HPDE6-E6E7 (cell line): ENCODE measurements at regions not wholly inside any gene's neighbourhood (a gene's known extent, or its start where the extent isn't known, plus 50 kb on each side); places are given as distances from the start of the nearest gene placed in this dataset.

Experiments used
- DNase-seq: peaks from one replicate; pipeline ENCODE4 v3.0.0; 2011; ENCODE audit warnings: missing footprints; ENCODE audit errors: extremely low spot score

- no peak for DNase-seq
Observed at GRCh38 chr2:9156483-9156882, 50.1 kb upstream of the ASAP2 start.

DNA sequence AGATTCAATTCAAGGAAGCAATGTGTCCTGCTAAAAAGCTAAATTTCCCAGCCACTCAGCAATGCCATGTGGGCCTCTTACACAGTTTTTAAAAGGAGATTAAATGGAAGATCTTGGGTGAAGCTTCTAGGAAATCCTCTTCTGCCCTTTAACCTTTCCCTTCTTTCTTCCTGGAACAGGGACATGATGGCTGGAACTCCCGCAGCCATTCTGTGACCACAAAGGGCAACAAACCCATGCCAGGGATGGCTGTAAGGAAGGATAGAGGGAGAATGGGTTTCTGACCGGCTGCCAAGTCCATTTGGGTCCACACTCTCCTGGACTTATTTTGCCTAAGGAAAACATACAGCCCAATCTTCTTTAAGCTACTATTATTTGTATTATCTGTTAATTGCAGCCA is 52.6 kb upstream of the ASAP2 start:
- DNase-seq = no peak

- DNase-seq = no peak
Observed at GRCh38 chr2:9153643-9153980, 53.0 kb upstream of the ASAP2 start.

- DNase-seq = no peak
Observed at GRCh38 chr2:9152975-9153642, 53.5 kb upstream of the ASAP2 start.

DNA sequence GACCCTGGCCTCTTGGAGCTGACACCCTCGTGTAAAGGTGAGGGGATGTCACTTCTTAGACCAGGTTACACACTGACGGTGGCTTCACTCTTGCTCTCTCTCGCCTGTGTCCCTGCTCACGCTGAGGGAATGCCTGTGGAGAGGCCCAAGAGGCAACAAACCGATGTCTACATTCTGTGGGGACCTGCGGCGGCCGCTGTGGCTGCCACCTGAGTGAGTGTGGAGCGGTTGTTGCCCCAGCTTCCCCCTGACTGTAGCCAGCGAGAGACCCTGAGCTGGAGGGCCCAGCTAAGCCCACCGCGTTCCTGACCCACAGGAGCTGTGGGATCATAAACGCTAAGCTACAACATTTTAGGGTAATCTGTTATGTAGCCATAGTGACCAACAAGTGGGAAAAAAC is 55.7 kb upstream of the ASAP2 start:
- no peak for DNase-seq

DNA sequence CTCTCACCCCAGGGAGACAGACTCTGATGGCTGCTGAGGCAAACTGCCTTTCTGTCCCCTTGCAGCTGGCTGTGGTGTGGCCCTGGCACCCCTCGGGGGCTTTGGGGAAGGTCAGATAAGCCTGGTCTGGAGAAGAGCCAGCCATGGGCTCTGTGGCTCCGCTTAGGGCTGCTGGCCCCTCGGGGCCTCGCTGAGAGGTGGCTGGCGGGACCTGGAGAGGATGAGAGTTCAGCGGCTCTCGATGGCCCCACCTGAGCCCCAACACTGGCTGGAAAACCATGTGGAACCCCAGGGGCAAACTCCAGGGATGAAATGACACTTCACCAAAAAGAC is 56.1 kb upstream of the ASAP2 start:
- DNase-seq = no peak

DNA sequence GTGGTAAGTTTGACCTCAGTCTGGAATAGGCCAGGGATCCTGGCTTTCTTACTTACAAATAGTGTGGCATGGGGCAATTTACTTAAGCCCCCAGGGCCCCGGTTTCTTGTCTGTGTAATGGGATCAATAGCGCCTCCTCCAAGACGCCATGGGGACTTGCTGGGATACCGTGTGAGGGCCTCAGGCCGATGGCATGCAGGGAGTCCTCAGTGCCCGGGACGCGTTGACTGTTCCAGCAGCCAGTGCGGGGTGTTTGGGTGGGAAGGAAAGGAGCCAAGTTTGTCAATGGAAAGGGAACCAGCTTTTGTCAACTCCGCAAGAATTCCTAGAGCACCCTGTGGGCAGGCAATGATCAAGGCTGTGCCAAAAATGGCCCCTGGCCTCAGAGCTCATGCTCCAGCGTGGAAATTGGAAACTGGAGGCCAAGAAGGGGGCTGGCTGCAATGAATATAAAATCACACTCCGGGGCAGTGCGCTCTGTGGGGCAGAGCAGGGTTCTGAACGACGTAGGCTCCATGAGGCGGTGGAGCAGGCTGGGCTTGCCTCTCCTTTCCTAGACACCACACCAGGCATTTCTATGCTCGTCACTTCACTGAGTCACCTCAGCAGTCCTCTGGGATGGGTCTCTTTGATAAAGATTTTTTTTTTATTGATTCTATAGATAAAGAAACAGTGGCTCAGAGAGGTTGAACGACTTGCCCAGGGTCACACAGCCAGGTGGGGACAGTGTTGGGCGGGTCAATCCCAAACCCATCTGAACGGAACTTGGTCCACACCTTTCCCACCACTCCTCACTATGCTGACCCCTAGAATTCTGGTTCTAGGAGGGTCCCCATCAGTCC is 56.7 kb upstream of the ASAP2 start:
- DNase-seq = no peak

- no peak for DNase-seq
Observed at GRCh38 chr2:9149388-9149660, 57.3 kb upstream of the ASAP2 start.

DNA sequence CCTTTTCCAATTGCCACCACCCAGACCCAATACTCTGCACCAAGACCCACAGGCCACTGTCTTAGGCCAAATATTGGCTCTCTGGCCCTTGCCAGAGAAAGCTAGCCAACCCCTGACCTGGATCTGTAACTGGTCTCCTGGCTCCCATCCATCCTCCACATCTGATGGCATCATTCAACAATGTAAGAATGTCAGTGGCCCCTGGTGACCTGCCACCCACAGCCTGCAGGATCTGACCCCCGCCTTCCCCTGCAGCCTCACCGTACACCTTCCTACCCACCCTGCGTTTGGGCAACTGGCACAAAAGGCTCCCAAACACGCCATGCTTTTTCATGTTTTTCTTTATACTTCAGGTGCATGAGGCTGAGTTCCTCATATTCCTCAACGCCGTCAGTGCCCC is 60.0 kb upstream of the ASAP2 start:
- no peak for DNase-seq

DNA sequence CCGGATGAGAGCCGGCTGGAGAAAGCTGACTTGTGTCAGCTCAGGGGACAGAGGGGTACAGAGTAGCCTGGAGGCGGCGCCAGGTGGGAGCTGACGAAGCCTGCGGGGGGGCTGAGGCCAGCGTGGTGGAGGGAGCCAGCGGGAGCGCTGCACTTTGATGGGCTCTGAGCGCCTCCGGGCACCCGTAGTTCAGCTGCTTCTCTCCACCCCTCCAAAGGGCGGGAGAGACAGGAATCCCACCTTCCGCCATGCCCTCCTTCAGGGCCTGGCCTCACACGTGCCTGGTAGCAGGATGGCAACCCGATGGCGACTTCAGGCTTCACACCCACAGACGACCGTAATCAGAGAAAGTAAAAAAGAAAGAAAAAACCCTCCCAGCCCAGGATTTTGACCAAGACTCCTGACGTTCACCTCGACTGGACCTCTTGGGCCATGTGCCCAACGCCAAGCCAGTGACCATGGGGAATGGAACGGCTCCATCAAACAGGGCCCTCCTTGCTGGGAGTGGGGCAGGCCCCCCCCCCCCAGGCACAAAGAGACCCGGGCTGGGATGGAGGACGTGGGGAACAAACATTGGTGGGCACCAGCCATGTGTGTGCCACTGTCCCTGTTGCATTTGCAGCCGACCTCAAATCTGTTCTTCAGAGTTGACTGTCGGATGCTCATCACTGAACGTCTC is 60.7 kb upstream of the ASAP2 start:
- no peak for DNase-seq

- no peak for DNase-seq
Observed at GRCh38 chr2:9145109-9145751, 61.4 kb upstream of the ASAP2 start.

GRCh38 chr2:9144617-9145016 is 62.0 kb upstream of the ASAP2 start:
- no peak for DNase-seq

DNA sequence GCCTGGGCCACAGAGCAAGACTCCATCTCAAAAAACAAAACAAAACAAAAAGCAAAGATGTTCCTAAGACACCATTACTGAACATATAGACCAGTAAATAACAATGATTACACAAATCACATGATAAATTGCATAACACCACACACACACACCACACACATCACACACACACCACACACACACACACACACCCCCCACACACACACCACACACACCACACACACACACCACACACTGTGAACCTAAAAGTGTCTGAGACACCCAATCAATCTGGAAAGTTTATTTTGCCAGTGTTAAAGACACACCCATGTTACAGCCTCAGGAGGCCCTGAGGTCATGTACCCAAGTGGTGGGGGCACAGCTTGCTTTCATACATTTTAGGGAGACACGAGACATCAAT is 62.6 kb upstream of the ASAP2 start:
- DNase-seq = no peak

DNA sequence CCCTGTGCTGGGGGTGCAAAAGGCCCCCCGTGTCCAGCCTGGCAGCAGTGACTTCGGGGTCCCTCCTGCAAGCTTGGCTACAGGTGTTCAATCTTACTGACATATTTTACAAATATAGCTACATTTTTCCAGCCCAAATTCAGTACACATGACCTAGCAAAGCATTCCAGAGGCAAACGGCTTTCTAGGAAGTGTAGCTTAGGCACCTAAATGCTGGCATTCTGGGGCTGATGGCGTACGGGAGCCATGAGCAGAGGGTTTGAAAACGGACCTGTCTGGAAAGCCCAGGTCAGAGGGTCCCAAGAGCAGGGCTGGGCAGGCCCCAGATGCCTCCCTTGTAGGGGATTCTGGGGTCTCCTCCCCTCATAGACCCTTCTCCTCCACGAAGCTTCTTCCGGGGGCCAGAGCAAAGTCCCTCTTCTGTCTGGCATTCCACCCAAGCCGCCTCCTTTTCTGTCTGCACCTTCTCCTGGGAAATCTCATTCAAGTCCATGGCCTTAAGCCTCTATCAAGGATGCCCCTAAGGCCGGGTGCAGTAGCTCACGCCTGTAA is 63.3 kb upstream of the ASAP2 start:
- DNase-seq = no peak

DNA sequence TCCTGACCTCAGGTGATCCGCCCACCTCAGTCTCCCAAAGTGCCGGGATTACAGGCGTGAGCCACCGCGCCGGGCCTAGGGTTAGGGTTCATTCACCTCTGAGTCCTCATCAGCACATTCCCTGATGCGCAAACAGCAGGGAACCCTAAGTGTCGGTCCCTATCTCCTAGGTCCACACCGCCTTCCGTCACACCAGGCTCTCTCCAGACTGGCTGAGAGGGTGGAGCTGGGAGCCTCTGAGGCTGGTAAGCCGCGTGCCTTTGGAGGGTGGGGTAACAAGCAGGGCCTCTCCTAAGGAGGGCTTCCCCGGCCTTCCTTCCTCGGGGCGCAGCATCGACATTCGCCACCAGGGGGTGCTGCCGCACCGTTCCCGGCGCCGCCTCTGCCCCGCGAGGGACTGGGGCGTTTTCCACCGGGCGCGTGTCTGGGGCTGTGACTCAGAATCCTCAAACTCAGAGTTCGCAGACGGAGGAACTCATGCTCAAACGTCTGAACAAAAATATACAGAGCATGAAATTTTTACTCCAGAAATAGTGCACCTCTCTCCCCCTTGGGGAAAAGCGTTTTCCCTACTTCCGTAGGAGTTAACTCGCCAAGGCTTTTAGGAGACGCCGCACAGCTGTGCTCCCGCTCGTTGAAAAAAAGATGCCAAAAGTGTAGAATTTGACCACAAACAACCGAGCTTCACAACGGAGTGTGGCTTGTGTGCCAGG is 63.9 kb upstream of the ASAP2 start:
- DNase-seq = peak; percentile 78

DNA sequence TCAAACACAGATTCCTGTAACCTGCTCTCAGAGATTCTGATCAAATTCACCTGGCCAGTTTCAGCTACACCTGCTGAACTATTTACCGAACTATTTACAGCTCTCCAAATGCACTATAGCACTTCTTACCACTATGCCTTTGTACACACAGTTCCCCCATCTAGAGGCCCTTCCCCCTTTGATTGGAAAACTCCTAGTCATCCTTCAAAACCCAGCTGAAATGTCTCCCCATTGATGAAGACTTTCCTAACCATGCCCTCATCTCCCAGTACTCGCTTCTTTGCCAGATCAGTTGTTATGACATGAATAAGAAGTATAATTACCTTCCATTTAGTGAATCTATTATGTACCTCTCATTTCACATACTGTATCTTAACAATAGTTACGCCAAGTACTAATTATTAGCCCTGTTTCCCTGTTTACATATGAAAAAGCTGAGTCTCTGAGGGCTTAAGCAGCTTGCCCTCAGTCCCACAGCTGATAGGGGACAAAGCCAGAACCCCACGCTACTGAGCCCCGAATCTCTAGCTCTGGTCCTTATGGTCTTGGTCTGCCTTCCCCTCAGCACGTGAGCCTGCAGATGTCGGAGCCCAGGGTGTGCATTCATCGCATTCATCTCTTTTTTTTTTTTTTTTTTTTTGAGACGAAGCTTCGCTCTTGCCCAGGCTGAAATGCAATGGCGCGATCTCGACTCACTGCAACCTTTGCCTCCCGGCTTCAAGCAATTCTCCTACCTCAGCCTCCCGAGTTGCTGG is 64.7 kb upstream of the ASAP2 start:
- no peak for DNase-seq

DNA sequence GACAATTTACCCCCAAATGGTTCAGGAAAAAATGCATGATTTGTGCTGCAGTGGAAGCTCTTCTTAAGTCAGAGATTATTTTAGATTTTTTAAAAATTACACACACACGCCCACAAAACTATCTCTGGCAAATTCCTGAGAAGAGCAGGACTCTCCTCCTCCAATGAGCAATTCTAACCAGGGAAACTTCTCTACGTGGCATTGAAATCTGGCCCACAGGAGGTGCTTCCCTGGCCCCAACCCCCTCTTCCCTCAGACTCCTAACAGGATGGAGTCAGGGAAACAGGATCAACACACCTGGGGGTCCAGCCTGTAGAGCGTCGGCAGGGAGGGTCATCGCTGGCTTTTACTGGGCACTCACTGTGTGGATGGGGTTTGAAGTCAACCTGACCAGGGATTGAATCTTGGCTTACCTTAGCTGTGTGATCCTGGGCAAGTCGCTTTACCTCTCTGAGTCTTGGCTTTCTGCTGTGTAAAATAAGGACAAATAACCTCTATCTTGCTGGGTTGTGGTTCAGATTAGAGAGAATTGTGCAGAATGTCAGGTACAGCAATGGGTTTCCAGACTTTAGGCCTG is 65.4 kb upstream of the ASAP2 start:
- no peak for DNase-seq

DNA sequence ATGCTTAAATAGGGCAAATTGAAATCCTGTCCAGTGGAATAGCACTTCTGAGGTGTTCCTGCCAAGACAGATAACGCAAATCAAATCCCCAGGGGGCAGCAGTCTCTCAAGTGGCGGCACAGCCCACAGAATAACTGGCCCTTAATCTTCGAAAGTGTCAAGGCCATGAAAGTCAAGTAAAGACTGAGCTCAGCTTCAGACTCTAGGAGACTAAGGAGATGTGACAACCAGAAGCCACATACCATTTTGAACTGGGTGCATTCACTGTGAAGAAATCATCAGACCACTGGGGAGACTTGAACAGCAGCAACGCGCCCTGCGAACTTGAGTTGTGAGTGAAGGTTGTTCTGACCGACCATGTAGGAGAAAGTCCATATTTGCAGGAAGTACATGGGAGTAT is 66.0 kb upstream of the ASAP2 start:
- DNase-seq = no peak

DNA sequence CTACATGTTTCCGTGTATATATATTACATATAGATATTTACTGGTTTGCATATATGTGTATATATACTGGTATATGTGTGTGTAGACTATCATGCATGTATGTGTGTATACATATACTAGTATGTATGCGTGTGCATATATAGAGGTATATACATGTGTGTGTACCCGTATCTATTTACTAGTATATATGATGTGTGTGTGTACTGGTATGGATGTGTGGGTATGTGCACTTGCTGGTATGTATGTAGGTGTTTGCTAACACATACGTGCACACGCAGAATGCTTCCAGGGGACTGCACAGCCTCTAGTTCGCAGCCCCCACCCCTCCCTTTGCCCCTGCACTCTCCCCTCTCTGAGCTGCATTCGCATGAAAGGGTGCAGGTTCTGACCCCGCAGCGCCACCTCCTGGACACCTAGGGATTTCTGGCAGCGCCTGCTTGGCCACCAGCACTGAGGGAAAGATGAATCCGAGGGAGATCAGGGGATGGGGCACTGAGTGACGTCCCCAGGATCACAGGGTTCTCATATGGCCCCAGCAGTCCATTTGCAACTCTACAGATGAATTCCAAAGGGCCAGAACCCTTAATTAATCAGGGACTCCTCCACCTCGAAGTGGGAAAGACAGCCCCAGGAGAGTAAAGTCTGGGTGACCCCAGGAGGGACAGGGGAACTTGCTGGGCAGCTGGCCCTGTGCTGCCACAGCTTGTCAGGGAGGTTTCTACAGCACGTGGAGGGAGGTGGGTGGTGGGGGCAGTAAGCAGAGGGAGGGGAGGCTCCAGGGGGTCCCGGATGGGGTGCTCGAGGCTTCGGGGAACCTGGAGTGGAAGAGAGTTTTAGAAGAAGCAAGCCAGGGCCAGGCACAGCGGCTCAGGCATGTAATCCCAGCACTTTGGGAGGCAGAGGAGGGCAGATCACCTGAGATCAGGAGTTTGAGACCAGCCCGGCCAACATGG is 66.8 kb upstream of the ASAP2 start:
- DNase-seq = peak; percentile 74
